ENCODE measurements at regions not wholly inside any gene's neighbourhood (a gene's known extent, or its start where the extent isn't known, plus 50 kb on each side); places are given as distances from the start of the nearest gene placed in this dataset.
"Not testable (repeated sequence)": the region's sequence is repeated elsewhere in the genome, so short reads cannot be mapped to it uniquely, and the experiment has no call there.

GRCh38 chr5:62240494-62240893 is 65.5 kb upstream of the KIF2A start:
- TF ChIP-seq, protein P1, sequence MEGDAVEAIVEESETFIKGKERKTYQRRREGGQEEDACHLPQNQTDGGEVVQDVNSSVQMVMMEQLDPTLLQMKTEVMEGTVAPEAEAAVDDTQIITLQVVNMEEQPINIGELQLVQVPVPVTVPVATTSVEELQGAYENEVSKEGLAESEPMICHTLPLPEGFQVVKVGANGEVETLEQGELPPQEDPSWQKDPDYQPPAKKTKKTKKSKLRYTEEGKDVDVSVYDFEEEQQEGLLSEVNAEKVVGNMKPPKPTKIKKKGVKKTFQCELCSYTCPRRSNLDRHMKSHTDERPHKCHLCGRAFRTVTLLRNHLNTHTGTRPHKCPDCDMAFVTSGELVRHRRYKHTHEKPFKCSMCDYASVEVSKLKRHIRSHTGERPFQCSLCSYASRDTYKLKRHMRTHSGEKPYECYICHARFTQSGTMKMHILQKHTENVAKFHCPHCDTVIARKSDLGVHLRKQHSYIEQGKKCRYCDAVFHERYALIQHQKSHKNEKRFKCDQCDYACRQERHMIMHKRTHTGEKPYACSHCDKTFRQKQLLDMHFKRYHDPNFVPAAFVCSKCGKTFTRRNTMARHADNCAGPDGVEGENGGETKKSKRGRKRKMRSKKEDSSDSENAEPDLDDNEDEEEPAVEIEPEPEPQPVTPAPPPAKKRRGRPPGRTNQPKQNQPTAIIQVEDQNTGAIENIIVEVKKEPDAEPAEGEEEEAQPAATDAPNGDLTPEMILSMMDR (IDR thresholded peaks at IDR 0.05; ENCODE audit: low read depth, low read length) = not testable (repeated sequence)
- not testable (repeated sequence) for TF ChIP-seq EZH2phosphoT487 (IDR thresholded peaks at IDR 0.05; ENCODE audit: low read depth)

Measured in OCI-LY3 (cell line).